Epithelial cell of prostate (primary cell): ENCODE measurements at regions not wholly inside any gene's neighbourhood (a gene's known extent, or its start where the extent isn't known, plus 50 kb on each side); places are given as distances from the start of the nearest gene placed in this dataset.

Experiments used
- DNase-seq: peaks from one replicate; pipeline ENCODE4 v3.0.0-alpha.2; 2011; ENCODE audit warnings: low read depth, low spot score
- H3K27ac ChIP-seq: fragments of 450-650 bp; 2 replicates; pipeline ENCODE4 v1.5.1; 2017; ENCODE audit warnings: mild to moderate bottlenecking

DNA sequence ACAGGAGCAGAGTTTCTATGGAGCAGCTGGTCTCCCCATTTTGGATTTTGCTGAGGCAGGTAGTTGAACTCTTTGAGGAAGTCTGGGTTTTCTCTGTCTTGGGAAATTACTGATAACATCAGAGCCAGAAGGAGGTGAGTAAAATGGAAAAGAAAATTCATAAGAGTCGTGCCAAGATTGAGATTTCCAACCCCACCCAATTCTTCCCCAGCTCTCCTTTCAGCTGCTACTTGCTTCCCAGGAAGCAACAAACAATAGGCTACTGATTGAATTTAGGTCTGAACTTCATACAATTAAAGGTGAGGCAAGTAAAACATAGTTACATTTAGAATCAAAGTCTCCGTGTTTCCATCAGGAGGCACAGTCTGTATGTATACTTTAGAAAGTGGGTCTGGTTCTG lies 54.6 kb upstream of the EOLA2 start:
- H3K27ac ChIP-seq, result no peak overlapping the region
- DNase-seq, result no peak

DNA sequence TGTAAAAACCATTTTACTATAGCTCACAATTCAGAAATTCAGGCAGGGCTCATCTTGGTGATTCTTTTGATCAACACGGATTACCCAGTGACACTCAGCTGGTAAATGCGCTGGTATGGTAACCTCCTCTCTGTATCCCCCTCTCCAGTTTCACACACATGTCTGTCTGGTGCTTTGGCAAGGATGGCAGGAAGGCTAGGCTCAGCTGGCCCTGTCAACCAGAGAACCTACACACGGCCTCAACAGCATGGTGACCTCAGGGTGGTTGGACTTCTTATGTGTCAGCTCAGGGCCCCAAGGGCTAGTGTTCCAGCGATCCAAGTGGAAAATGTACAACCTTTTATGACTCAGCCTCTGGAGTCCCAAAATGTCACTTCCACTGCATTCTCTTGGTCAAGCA lies 55.7 kb upstream of the EOLA2 start:
- no peak for DNase-seq
- H3K27ac ChIP-seq, result no peak overlapping the region

DNA sequence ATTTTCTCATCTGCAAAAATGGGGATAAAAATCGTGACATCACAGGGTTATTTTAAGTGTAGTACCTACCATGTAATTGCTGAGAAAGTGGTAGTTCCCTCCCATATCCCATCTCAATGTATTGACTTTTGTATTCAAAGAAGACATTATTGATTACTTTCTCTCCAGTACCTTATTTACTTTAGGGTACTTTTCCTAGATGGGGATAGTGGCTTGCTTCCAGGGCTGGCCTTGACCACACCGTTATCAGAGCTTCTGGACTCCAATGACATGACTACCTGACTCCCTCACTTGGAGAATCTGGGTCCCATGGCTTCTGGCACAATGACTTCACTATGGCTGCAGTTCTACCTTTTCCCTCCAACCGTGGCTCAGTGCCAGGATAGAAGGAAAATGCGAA lies 58.2 kb upstream of the EOLA2 start:
- no peak for DNase-seq
- no peak overlapping the region for H3K27ac ChIP-seq

DNA sequence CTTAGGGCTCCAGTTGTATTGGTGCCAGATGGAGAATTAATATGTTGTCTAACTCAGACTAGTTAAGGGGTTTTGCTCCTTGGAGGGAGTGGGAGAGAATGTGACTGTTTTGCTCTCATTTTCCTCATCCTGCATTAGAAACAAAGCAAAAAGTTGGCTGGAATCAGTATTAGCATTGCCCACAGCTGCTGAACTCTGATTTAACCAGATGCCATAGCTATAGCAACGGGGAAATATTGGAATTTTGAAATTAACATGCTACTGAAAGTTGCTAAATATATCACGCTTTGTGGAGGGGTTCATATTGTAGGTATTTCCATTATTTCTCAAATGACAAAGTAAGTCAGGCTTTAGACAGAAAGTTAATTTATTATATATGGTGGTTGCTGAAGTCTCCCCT lies 66.7 kb upstream of the EOLA2 start:
- DNase-seq, result no peak
- no peak overlapping the region for H3K27ac ChIP-seq

GRCh38 chrX:150007356-150007755 lies 69.1 kb upstream of the EOLA2 start:
- no peak for DNase-seq
- no peak overlapping the region for H3K27ac ChIP-seq

- DNase-seq, result no peak
- no peak overlapping the region for H3K27ac ChIP-seq
Observed at GRCh38 chrX:150012647-150013381, 74.5 kb upstream of the EOLA2 start.

DNA sequence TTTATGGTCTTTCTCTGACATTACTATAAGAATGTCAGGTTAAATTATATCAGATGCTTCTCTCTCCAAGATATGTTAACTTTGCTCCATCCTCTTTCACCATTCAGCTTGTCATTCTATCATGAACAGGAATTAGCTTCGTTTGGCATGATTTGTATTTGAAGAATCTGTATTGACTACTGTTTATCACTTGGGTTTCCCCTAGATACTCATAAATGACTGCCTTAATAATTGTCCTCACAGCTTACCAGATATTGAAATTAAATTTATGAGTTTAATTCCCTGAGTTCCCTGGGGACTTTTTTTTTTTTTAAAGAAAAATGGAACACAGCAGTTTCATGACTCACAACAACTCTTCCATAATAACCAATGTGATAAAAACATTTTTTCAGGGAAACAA lies 76.2 kb upstream of the EOLA2 start:
- no peak for DNase-seq
- no peak overlapping the region for H3K27ac ChIP-seq

GRCh38 chrX:150017868-150018267 lies 79.6 kb upstream of the EOLA2 start:
- H3K27ac ChIP-seq, result no peak overlapping the region
- no peak for DNase-seq

GRCh38 chrX:150018931-150019361 lies 80.7 kb upstream of the EOLA2 start:
- H3K27ac ChIP-seq, result no peak overlapping the region
- DNase-seq, result no peak

DNA sequence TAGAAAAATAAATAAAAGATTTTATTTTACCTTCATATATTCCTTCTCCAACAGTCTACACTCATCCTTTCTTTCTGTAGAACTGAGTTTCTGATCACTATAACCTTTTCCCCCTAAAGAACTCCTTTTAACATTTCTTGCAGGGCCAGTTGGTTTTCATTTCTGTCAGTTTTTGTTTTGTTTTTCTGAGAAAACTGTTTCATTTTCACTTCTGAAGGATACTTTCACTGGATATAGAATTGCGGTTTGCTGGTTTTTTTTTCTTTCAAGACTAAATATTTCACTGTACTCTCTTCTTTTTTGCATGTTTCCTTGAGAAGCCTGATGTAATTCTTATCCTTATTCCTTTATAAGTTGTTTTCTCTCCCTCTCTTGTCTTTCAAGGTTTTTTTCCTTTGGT lies 90.4 kb upstream of the EOLA2 start:
- no peak for DNase-seq
- H3K27ac ChIP-seq, result no peak overlapping the region

DNA sequence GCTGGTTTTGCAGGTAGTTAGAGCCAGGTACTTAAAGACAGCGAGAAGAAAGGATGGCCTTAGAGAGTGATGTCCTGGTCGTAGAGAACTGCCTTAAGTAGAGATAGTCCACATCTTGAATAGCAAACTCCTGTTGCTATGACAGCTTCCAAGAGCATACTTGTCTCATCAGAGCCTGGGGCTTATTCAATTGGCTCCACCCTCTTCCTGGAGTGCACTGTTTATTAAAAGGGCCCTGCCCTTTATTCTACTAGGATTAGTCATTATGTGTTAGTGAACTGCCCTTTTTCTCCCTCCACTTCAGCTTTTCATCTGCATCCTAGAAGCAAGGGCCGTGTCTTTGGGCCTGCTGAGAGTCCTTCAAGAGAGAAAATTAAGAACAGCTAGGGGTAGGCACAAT lies 94.5 kb upstream of the EOLA2 start:
- H3K27ac ChIP-seq, result no peak overlapping the region
- DNase-seq, result no peak

DNA sequence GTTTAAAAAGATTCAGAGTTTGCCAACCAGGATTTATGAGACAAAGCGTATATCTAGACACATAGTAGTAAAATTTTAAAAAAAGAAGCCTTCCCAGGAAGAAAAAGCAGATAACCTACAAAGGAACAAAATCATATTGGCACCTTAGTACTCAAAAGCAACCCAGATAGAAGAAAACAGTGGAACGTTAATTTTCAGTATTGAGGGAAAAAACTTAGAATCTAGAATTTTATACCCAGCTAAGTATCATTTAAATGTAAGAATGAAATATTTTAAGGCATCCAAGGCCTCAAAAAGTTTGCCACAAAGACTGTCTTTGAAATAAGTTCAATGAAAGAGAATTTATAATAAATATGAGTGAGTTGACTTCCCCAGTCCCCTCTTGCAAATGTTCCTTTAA lies 96.5 kb upstream of the EOLA2 start:
- no peak overlapping the region for H3K27ac ChIP-seq
- DNase-seq, result no peak

DNA sequence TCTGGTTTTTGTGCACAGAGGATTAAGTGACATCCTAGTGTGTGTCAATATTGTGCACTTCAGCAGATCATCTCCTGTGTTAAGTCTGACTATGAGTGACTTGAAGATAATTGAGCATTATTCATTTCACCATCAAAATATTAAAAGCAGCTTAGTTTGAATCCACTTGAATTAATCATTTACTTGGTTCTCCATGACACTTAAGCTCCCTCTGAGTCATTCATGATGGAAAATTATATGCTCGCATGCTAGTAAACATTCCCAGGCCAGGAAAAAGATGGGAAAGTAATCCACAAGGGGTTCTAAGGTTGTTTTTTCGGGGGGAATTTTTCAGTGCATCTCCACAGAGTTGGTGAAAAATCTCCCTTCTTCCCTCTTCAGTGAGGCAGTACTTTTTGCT lies 97.2 kb upstream of the EOLA2 start:
- peak overlapping the region; percentile 55 for H3K27ac ChIP-seq
- DNase-seq, result no peak

GRCh38 chrX:150036181-150036580 lies 97.9 kb upstream of the EOLA2 start:
- peak overlapping the region; percentile 55 for H3K27ac ChIP-seq
- no peak for DNase-seq

GRCh38 chrX:150036641-150037040 lies 98.3 kb upstream of the EOLA2 start:
- no peak for DNase-seq
- peak overlapping the region; percentile 55 for H3K27ac ChIP-seq

GRCh38 chrX:150037041-150037440 lies 98.8 kb upstream of the EOLA2 start:
- peak overlapping the region; percentile 55 for H3K27ac ChIP-seq
- DNase-seq, result no peak

DNA sequence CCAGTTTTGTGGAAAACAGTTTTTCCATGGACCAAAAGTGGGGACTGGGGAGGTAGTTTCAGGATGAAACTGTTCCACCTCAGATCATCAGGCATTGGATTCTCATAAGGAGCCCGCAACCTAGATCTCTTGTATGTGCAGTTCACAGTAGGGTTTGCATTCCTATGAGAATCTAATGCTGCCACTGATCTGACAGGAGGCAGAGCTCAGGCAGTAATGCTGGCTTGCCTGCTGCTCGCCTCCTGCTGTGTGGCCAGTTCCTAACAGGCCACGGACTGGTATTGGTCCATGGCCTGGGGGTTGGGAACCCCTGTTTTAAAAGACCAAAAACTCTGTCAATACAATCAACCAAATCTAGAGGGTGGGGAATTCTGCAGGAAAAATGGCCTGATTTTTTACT lies 100.0 kb upstream of the EOLA2 start:
- DNase-seq, result no peak
- no peak overlapping the region for H3K27ac ChIP-seq

GRCh38 chrX:150038986-150039599 lies 100.8 kb upstream of the EOLA2 start:
- H3K27ac ChIP-seq, result no peak overlapping the region
- no peak for DNase-seq

GRCh38 chrX:150041208-150041607 lies 102.9 kb upstream of the EOLA2 start:
- no peak for DNase-seq
- no peak overlapping the region for H3K27ac ChIP-seq

DNA sequence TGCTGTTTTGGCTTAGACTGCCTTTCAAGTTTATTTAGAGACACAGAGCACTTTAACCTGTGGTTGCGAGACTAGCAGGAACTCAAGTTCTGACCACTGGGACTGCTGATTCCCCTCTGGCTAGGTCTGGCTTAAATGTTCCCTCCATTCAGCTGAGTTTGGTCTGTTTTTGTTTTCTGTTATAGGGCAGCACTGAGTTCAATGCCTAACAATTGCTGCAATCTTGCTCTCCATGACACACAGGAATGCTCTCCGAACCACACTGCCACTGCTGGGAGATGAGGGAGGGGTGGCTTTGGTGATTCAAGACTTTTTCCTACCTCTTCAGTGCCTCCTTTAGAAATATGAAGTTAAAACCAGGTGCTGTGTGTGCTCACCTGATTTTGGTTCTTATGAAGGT lies 106.3 kb upstream of the EOLA2 start:
- DNase-seq, result no peak
- H3K27ac ChIP-seq, result no peak overlapping the region

- H3K27ac ChIP-seq, result no peak overlapping the region
- no peak for DNase-seq
Observed at GRCh38 chrX:150047818-150048217, 109.5 kb upstream of the EOLA2 start.

GRCh38 chrX:150049647-150050046 lies 111.4 kb upstream of the EOLA2 start:
- H3K27ac ChIP-seq, result no peak overlapping the region
- DNase-seq, result no peak
